HL-60 (cell line): ENCODE measurements at regions not wholly inside any gene's neighbourhood (a gene's known extent, or its start where the extent isn't known, plus 50 kb on each side); places are given as distances from the start of the nearest gene placed in this dataset.
"Not testable (repeated sequence)": the region's sequence is repeated elsewhere in the genome, so short reads cannot be mapped to it uniquely, and the experiment has no call there.

ENCODE experiments used
- DNase-seq, 2 experiments: peaks; one replicate each; pipeline ENCODE4 v3.0.0-alpha.2; 2010 to 2020; ENCODE audit warnings: low read depth in 1 of 2, low spot score in 1 of 2
- H3K27ac ChIP-seq: fragments of 250-450 bp; sonication (Bioruptor Pico); replicated peaks from 2 replicates; pipeline ENCODE4 v1.5.1; 2020; ENCODE audit warnings: mild to moderate bottlenecking, moderate library complexity
- H3K27me3 ChIP-seq: fragments of 250-450 bp; sonication (Bioruptor Pico); 2 replicates; pipeline ENCODE4 v1.5.1; 2021; ENCODE audit warnings: mild to moderate bottlenecking, moderate library complexity; ENCODE audit not compliant: insufficient read depth, poor library complexity, severe bottlenecking
- H3K4me3 ChIP-seq: replicated peaks from 2 replicates; pipeline ENCODE4 v1.5.1; 2011; ENCODE audit warnings: mild to moderate bottlenecking, control low read depth, low read length; ENCODE audit not compliant: insufficient read depth
- CTCF ChIP-seq: IDR thresholded peaks from one replicate; pipeline ENCODE4 v1.5.1; 2011; ENCODE audit warnings: low read length, control low read depth, inconsistent platforms; ENCODE audit not compliant: insufficient read depth
- GABPA ChIP-seq: IDR thresholded peaks from 2 replicates; pipeline ENCODE4 v1.6.1; 2012; ENCODE audit warnings: low read depth
- POLR2AphosphoS5 ChIP-seq: IDR thresholded peaks from 2 replicates; pipeline ENCODE4 v1.6.1; 2012; ENCODE audit warnings: low read depth
- REST ChIP-seq: IDR thresholded peaks from 2 replicates; pipeline ENCODE4 v1.6.1; 2012; ENCODE audit warnings: low read depth; ENCODE audit not compliant: insufficient replicate concordance
- SPI1 ChIP-seq: IDR thresholded peaks from 2 replicates; pipeline ENCODE4 v1.6.1; 2012; ENCODE audit warnings: low read depth, mild to moderate bottlenecking, borderline replicate concordance

DNA sequence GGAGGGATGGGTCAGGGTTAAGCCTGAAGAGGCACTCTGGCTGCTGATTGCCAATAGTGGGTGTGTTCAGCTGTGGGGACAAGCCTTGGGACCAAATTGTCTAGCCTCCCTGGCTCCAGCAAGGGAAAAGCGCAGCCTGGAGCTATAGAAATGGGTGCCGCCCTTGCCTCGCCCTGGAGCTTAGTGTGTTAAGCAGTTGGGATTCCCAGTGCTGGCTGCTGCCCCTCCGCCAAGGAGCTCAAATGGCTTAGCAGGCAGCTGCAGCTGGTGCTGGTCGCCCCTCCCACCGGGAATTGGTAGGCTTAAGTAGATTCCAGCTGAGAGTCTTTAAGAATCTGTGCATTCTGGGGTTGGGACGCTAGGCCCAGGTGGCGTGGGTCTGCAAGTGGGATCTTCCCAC, 662.9 kb upstream of the TBL1XR1 start:
- no peak for DNase-seq
- Histone ChIP-seq H3K4me3 (no peak overlapping the region), H3K27me3 (no peaks in the 10 kb centered on the region), H3K27ac (no peak overlapping the region)
- TF ChIP-seq CTCF: no peak
- no peak for TF ChIP-seq POLR2AphosphoS5
- TF ChIP-seq REST: no peak
- TF ChIP-seq GABPA: no peak
- TF ChIP-seq SPI1: no peak

DNA sequence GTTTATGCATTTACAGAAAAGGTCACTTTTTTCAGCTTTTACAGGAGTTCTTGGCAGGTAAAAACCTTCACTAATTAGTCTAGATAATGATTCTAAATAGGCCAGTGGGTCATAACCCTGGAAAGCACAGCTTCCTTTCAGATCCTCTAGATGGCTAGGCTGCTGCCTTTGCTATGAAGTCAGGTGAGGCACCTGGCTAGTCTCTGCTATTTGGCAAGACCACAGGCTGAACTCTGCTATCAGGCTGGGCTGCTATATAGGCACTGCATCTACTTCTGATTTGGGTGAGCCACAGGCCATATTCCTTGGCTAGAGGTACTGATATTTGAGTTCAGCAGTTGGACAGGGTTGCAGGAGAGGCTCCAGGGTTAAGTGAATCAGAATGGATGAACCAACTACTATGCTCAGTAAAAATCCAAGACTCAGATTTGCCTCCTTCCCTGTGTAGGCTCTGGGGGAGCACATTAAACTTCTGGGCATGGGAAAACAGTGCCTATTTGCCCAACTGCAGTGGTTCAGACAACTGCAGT, 665.7 kb upstream of the TBL1XR1 start:
- H3K27ac ChIP-seq: no peak overlapping the region
- DNase-seq: no peak
- TF ChIP-seq SPI1 (no peak), CTCF (no peak), POLR2AphosphoS5 (no peak), GABPA (no peak), REST (peak; percentile 78)
- no peaks in the 10 kb centered on the region for H3K27me3 ChIP-seq
- no peak overlapping the region for H3K4me3 ChIP-seq

DNA sequence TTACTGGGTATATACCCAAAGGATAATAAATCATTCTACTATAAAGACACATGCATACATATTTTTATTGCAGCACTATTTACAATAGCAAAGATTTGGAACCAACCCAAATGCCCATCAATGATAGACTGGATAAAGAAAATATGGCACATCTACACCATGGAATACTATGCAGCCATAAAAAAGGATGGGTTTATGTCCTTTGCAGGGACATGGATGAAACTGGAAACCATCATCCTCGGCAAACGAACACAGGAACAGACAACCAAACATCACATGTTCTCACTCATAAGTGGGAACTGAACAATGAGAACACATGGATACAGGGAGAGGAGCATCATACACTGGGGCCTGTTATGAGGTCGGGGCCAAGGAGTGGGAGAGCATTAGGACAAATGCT, 665.0 kb upstream of the KCNMB2 start:
- not testable (repeated sequence) for DNase-seq, H3K4me3 ChIP-seq, H3K27ac ChIP-seq, H3K27me3 ChIP-seq

- Histone ChIP-seq H3K27ac (no peak overlapping the region), H3K4me3 (no peak overlapping the region), H3K27me3 (no peaks in the 10 kb centered on the region)
- no peak for TF ChIP-seq GABPA
- no peak for TF ChIP-seq REST
- no peak for TF ChIP-seq SPI1
- TF ChIP-seq POLR2AphosphoS5: no peak
- no peak for TF ChIP-seq CTCF
- no peak for DNase-seq
Measured at GRCh38 chr3:177878192-177878591, 658.0 kb upstream of the KCNMB2 start.
